ENCODE measurements at regions not wholly inside any gene's neighbourhood (a gene's known extent, or its start where the extent isn't known, plus 50 kb on each side); places are given as distances from the start of the nearest gene placed in this dataset.

- TF ChIP-seq EZH2 (IDR thresholded peaks at IDR 0.05) (no peak), FOXP2 (optimal IDR thresholded peaks at IDR 0.05; ENCODE audit: control extremely low read depth, extremely low read length, insufficient read depth) (no peak)
These were observed 91.0 kb upstream of the KBTBD8 start for GRCh38 chr3:66907136-66907535.

All from SK-N-MC (cell line).